Fibroblast of the conjunctiva (primary cell): ENCODE measurements at regions not wholly inside any gene's neighbourhood (a gene's known extent, or its start where the extent isn't known, plus 50 kb on each side); places are given as distances from the start of the nearest gene placed in this dataset.

Source experiments
- DNase-seq: peaks from one replicate; pipeline ENCODE4 v3.0.0-alpha.2; 2010; ENCODE audit warnings: low read depth

DNA sequence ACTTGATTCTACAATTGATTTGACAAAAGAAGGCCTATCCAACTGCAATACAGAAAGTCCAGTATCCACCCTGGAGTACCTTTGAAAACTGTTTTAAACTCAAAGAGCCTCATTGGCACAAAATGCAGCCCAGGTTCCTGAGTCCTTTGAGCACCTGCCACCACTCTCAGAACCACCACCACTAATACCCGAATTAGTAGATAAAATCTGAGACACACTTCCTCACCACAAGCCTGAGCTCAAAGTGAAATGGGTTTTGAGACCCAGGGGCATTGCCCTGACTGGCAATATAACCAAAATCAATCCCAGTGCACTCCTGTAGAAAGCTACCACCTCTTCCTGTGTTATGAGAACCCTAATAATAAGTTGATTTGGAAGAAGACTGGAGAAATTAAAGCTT, 215.7 kb downstream of the CSNK2A3 start:
- no peak for DNase-seq

DNA sequence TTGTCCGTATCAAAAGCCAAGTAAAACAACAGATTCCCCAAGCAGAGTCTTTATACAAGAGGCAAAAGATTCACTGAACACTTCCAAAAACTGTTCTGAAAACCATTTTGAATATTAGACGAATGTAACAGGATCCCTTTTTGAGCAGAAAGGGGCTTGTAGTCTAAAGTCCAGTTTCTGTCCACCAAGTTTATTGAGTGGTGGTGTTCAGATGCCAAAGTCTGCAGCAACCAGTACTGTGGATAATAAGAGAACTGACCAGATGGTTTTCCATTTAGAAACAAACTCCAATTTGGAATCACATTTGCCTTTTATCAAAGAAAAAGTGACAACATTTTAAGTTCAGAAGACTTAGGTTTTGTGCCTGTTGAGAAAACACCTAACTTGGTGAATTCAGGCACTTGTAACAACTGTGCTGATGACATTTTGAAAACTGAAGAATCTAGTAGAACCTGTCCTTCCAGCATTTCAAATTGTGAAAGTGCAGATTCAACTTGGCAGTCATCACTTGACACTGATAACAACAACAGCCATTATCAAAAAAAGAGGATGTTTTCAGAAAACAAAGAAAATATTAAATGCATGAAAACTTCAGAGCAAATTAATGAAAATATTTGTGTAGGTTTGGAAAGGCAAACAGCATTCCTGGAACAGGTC, 217.1 kb downstream of the CSNK2A3 start:
- DNase-seq: no peak

DNA sequence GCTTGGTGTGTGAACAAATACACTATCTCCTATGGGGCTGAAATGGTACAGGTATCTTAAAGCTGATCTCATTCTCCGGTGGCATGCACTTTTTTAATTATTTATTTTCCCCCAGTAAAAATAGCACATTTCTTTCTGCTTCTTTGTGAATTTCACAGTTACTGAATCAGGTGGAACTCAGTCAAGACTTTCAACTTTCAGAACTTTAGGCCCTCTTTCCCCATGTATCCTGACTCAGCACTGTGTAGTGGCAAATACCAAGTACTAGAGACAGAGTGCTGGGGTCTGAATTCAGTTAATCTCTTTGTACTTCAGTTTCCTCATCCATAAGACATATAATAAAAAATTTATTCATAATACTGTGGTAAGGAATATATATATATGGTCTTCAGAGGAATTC, 223.9 kb downstream of the CSNK2A3 start:
- no peak for DNase-seq

DNA sequence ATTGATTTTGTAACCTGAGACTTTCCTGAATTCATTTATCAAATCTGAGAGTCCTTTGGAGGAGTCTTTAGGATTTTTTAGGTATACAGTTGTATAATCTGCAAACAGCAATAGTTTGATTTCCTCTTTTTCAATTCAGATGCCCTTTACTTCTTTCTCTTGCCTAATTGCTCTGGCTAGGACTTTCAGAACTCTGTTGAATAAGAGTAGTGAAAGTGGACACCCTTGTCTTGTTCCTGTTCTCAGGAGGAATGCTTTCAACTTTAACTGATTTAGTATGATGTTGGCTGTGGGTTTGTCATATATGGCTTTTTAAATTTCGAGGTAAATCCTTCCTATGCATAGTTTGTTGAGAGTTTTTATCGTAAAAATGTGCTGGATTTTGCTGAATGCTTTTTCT, 227.4 kb downstream of the CSNK2A3 start:
- no peak for DNase-seq

DNA sequence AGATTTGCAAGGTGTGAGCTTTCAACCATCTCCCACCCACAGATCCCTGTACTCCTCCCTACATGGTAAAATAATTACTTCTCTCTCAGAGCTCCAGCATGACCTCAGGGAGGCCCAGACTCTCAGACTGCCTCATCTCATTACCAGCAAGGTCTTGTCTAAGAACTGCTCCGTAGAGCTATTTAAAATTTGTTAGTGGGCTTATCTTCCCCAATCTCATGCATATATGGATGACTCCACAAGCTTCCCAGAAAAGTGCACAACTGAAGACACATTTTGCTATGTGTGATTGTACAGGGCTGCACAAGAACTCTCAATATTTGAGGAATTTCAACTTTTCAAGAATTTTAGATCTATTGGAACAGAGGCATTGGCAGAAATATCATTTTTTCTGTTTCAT, 230.3 kb downstream of the CSNK2A3 start:
- DNase-seq: no peak

DNA sequence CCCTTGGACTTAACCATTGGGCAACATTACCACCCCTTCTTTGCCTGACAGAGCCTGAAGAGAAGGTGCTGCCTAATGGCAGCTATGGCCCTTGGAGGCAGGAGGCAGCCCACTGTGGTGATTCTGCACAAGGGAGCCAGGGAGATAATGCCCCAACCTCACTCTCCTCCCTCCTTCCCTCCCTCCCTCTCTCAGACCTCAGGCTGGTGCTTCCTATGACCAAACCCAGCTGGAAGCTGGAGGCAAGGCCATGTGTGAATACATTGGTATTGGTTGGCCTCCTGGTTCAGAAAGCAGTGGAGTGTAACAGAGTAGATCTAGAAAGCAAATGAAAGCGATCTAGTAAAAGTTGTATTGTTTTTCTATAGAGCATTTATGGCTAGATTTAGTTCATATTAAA, 233.1 kb downstream of the CSNK2A3 start:
- DNase-seq: no peak

DNA sequence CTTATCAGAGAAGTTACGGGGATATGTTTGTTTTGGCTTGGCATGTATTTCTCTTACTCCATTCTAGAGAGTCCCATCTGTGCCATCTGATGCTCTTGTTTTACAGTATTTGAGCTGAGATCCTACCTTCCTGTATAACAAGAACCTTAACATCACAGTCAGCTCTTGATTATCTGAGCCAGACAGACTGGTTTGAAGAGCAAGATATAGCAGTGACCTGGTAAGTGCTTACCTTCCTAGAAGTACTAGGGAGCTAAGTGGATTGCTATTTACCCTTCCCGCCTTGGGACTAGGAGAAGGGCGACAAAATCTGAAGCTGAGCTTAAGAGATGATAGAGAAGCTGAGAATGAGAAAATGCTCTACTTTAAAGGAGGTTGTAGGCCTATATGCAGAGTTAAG, 235.3 kb downstream of the CSNK2A3 start:
- DNase-seq: no peak

DNA sequence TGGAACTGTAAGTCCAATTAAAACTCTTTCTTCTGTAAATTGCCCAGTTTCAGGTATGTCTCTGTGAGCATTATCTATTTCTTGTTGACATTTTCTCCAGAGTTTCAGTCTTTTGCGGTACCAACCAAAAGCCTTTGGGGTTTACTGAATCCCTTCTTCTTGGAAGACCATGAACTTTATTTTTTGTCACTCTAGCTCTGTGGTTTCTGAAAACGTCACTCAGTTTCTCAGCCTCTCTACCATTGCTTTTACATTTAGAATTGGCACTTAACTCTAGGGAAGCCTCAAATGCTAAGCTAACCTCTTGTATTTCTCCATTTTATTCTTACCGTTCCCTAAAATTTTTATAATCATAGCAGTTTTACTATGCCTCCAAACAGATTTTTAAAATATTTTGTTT, 237.6 kb downstream of the CSNK2A3 start:
- DNase-seq: no peak

DNA sequence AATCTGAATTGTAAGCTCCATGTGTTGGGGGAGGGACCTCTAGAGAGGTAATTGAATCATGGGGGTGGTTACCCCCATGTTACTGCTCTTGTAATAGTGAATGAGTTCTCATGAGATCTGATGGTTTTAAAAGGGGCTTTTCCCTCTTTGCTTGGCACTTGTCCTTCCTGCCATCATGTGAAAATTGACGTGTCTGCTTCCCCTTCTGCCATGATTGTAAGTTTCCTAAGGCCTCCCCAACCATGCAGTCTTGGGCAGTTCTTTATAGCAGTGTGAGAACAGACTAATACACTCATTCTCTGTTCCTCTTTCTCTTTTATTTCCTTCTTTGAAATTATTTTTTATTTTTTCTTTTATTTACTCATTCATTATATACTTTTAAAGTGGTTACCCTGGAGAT, 239.4 kb downstream of the CSNK2A3 start:
- DNase-seq: no peak

DNA sequence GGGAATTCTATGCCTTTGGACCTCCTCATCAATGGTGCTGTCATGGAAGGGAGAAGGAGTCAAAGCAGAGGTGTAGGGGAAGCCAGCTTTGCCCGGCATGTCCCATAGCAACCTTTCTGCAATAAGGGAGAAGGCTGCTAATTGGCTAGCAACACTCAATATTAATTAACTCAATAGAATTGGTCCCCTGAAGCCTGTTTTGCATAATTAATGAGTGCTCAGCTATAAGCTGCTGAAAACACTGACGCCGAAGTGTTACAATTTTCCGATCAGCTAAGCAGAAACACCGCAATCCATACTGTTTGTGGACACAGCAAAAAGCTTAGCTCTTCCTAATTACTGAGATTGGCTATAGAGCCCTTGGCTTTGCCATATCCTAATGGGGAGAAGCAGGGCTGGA, 245.0 kb downstream of the CSNK2A3 start:
- DNase-seq: no peak

DNA sequence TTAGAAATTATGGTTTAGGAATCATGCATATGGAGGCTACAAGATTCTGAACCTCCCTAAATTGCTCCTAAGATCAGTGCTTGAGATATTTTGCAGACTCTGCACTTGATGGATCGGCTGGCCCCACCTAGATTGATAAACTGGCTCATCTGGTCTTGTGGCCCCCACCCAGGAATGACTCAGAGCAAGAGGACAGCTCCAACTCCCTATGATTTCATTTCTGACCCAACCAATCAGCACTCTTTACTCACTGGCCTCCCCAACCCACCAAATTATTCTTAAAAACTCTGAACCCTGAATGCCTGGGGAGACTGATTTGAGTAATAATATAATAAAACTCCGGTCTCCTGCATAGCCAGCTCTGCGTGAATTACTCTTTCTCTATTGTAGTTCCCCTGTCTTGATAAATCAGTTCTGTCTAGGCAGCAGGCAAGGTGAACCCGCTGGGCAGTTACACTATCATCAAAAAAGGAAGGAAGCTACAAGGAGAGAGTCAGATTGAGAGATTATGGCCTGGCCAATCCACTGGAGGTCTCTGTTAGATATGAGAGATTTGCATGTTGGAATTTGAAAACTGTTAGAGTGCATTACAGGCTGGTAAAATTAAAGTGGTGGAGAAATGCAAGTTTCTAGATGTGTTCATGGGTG, 245.8 kb downstream of the CSNK2A3 start:
- DNase-seq: no peak

DNA sequence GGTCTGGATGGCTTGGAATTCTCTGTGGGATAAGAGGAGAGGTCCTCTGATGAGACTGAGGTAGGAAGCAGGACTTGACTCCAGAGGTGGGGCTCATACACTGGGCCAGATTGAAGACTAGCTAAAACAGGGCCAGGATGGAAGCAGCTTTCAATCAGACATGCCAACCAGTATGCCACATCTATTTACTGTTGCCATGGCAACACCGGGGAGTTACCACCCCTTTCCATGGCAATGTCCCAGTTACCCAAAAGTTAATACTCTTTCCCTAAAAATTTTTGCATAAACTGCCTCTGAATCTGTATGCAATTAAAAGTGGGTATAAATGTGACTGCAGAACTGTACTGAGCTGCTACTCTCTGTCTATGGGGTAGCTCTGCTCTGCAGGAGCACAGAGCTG, 247.5 kb upstream of the ZBED5 start:
- no peak for DNase-seq

DNA sequence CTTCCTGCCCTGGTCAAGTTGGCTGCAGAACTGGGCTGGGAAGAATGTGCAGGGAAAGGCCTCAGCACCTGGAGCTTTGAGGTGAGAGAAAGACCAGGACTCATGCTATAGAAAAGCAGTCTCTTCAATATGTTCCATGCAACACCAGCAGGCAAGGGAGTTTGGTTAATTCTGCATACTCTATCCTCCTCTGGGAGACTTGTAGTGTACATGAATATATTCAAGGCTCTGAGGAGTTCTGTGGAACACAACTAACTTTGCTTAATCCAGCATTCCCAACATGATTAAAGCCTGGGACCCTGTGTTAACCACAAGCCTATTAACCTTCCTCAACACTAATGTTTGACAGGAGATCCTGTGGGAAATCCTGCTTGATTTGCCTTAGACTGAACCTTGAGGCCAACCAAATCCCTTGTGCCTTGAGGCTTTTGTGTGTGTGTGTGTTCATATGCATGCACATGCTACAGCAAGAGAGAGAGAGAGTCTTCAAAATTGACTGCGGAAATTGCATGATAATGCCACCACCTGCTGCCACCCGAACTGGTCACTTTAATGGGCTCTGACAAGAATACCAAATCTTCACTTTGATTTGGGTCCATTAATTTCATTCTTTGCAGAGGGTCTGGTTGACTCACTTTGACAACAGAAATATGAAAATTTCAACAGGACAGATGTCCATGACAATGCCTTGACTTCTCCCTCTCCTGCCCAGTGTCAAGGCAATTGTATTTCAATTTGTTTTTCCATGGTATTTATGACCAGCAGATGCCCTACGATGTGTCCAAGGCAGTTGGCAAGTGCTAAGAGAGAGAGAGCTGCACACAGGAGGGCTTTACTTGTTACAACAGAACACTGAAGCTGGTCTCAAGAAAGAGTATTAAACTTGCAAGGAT, 238.2 kb upstream of the ZBED5 start:
- no peak for DNase-seq

DNA sequence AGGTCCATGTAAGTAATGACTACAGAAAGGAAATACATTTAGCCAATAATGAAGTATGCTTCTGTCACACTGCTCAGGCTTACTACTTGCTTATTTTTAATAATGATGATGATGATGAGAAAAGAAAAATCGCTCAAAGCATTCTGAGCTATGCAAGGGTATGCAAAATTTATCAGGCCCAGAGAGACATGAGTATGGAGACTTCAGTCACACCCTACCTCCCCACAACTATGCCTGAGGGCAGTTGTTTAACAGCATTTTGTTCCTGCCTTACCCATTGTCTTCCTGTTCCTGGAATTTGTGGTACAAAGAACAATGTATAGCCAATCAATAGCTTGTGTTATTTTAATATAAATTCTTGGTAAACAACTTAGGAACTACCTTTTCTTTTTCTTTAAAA, 232.6 kb upstream of the ZBED5 start:
- DNase-seq: no peak

DNA sequence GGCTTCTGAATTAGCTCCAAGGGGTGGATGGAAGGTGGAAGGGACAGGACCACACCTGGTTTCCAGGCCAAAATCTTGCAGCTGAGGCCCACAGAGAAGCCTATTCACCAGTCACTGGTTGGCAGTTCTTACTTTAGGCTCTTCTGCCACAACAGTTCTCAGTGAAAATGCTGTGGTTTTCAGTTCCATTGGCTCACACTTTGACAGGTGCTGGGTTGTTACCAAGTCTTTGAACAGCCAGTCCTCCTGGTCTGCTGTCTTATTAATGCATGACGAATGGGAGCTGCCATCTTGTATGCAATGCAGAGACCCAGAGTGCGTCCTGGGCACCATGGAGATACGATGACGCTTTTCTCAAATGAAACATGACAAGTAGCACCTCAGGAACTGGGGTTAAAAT, 232.0 kb upstream of the ZBED5 start:
- no peak for DNase-seq

DNA sequence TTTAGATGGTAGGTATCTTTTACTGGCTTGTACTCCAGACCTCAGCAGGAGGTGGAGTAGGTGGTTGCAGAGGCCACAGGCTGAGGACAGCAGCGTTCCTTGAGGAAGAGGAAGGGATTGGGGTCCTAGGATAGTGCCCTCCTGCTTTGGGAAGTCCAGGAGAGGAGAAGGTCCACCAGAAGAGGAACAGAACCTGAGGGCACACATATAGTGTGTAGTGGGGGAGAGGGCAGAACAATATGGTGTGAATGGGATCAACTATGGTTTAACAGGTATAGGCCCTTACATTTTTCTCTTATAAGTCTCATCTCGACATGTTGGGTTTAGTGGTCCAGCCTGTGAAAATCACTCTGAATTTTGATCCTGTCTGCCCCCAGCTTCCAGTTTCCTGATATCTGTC, 229.1 kb upstream of the ZBED5 start:
- no peak for DNase-seq

DNA sequence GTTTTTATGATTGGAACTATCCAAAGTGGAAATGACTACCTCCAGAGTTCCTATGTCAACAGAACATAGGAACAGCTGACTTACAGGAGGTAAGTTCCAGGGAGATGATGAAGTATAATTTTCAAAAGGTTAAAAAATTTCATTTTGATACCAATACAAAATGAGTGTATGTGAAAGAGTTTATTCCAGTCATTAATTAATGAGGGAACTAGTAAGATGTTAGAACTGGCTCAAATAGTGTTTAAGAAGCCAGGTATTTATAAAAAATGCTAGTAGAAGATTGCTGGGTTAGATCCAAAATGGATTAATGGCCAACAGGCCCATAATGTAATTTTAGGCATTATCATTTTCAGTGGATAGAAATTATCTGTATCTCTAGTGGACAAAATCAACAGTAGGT, 227.7 kb upstream of the ZBED5 start:
- DNase-seq: no peak

DNA sequence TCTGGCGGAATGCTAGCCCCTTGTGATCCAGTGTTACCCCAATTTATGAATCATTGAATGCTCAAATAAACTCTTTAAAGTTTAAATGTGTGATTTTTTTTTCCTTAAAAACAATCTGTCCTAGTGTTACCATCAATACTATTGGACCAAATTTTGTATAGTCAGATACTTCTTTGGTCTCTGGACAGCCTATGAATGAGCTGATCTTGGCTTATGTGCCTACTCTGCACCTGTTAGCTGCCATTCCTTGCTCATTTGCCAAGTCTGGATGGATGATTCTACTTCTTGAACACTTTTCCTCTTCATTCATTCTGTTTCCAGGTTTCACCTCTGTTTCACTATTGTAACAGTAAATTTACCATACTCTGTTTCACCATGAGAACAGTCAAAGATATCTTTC, 226.5 kb upstream of the ZBED5 start:
- DNase-seq: no peak

DNA sequence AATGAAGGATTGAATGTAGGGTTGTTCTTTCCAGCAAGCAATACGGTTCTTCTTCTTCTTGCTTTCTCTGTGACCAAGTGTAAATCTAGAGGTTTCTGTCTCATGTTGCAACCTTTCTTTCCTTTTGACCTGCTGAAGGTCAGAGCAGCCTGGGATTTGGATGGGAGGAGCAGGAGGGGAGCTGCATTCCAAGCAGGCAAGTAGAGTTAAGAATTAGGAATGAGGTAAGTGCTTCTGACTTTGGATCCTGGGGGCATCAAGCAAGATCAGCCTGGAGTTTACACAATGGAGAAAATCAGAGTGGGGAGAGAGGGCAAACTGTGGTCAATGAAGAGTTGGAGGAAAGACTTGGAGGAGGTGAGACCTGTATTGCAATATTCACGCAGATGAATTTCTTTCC, 225.6 kb upstream of the ZBED5 start:
- DNase-seq: no peak

DNA sequence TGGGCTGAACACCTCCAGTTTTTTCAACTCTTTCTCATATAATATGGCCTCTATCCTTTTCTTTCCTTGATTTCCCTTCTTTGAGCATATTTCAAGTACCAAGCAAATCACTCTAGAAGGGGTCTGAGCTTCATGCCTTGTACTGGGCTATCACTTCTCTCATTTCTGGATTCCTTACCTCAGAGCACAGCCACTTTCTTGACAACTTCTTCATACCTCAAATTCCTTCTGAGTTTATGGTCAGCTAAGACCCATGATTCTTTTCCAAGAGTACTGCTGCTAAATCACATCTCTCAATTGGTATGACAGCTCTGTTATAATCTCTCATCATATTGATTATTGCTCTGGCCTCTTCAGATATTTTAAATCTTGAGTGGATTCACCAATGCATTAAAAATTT, 224.8 kb upstream of the ZBED5 start:
- no peak for DNase-seq

DNA sequence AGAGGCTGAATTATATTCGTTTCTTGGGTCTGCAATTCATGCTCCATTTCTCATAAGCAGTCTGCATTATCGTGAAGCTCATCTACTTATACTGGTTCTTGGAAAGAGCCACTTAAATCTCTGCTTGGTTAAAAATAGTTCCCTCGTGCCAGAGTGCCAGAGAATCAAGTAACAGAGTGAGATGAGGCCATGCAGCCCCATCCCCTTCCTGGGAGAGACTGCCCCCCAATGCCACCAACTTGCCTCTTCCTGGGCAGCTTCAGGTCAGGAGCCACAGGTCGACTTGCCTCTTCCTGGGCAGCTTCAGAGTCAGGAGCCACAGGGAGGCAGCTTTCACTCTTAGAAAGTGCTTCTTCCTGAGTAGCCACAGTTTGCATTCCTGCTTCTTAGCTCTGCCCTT, 223.9 kb upstream of the ZBED5 start:
- no peak for DNase-seq

DNA sequence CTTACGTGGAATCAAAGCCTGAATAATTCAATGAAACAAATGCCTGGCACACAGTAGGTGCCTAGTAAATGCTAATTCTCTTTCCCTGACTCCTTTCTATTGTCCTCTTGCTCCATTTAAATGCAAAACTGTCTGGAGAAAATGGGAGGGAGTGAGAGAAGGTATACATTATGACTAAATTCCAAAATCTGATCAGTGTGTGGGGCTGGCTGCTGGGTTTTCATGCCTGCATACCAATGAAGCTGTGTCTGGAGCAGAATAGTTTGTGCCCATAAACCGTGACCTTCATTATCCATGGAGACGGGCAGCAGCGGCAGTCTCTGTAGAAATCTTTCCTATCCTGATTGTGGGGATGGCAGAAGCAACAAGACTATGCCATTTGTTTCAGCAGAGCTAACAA, 223.4 kb upstream of the ZBED5 start:
- no peak for DNase-seq

DNA sequence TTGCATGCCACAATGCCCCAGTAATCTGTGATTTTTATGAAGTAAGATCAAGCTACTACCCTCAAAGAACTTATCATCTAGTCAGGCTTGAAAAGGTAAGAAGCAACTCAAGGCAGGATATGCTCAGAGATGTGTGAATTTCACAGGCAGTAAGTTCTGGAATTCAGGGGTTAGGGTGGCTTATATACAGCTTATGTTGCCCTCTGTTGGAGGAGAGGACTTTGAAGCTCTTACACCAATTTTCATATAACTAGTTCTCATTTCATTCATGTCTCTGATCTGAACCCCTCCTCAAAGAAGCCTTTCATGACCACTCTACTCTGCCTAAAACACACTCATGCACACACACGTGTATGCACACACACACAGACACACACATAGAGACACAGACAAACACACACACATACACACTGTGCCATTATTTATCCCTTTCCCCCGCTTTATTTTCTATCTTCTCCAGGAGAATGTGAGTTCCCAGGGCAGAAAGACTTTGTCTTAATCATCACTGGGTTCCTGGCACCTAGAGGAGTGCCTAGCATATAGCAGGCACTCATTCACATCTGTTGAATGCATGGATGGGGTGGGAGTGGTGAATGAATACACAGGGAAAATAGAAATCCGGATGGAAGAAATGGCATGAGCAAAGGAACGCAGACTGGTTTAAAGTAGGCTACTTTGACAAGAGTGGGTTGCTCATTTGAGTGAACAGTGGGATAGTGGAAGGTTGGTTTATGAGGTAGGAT, 220.7 kb upstream of the ZBED5 start:
- DNase-seq: peak; percentile 12
